WERI-Rb-1 (cell line): ENCODE measurements at regions not wholly inside any gene's neighbourhood (a gene's known extent, or its start where the extent isn't known, plus 50 kb on each side); places are given as distances from the start of the nearest gene placed in this dataset.

ENCODE experiments used
- DNase-seq: peaks from one replicate; pipeline ENCODE4 v3.0.0-alpha.2; 2020
- H3K27ac ChIP-seq: fragments of 250-450 bp; sonication (Bioruptor Pico); 2 replicates; pipeline ENCODE4 v1.5.1; 2020; ENCODE audit warnings: mild to moderate bottlenecking, moderate library complexity
- H3K27me3 ChIP-seq: fragments of 250-450 bp; sonication (Bioruptor Pico); 2 replicates; pipeline ENCODE4 v1.5.1; 2021; ENCODE audit warnings: mild to moderate bottlenecking, low read depth, moderate library complexity; ENCODE audit not compliant: insufficient read depth, severe bottlenecking
- H3K36me3 ChIP-seq: fragments of 250-450 bp; sonication (Bioruptor Pico); 2 replicates; pipeline ENCODE4 v1.5.1; 2020; ENCODE audit warnings: mild to moderate bottlenecking, moderate library complexity
- H3K4me3 ChIP-seq: 2 replicates; pipeline ENCODE4 v1.5.1; 2011; ENCODE audit warnings: low read depth, mild to moderate bottlenecking, control low read depth, low read length
- H3K9me3 ChIP-seq: fragments of 250-450 bp; sonication (Bioruptor Pico); 2 replicates; pipeline ENCODE4 v1.5.1; 2021; ENCODE audit warnings: mild to moderate bottlenecking, moderate library complexity; ENCODE audit not compliant: severe bottlenecking
- CTCF ChIP-seq: IDR thresholded peaks from 2 replicates; pipeline ENCODE4 v1.5.1; 2011; ENCODE audit warnings: low read depth, mild to moderate bottlenecking, control low read depth, inconsistent platforms, low read length

GRCh38 chr2:129456691-129457090 is 522.8 kb upstream of the RAB6C start:
- no peaks in the 10 kb centered on the region for H3K27me3 ChIP-seq
- H3K36me3 ChIP-seq = no peaks in the 10 kb centered on the region
- H3K9me3 ChIP-seq = no peaks in the 10 kb centered on the region
- no peak for DNase-seq
- H3K4me3 ChIP-seq = no peak overlapping the region
- H3K27ac ChIP-seq = no peak overlapping the region
- no peak for TF ChIP-seq CTCF

GRCh38 chr2:129457277-129457818 is 522.1 kb upstream of the RAB6C start:
- Histone ChIP-seq H3K4me3 (no peak overlapping the region), H3K27me3 (no peaks in the 10 kb centered on the region)

GRCh38 chr2:129458006-129458405 is 521.5 kb upstream of the RAB6C start:
- no peak for DNase-seq
- Histone ChIP-seq H3K9me3 (no peaks in the 10 kb centered on the region), H3K4me3 (no peak overlapping the region), H3K27me3 (no peaks in the 10 kb centered on the region), H3K27ac (no peak overlapping the region), H3K36me3 (no peaks in the 10 kb centered on the region)
- no peak for TF ChIP-seq CTCF

More at GRCh38 chr2:129457277-129457818, 522.1 kb upstream of the RAB6C start:
- no peaks in the 10 kb centered on the region for H3K36me3 ChIP-seq
- no peak for DNase-seq
- H3K9me3 ChIP-seq = no peaks in the 10 kb centered on the region
- no peak for TF ChIP-seq CTCF
- H3K27ac ChIP-seq = no peak overlapping the region

GRCh38 chr2:129458436-129458835 is 521.0 kb upstream of the RAB6C start:
- Histone ChIP-seq H3K36me3 (no peaks in the 10 kb centered on the region), H3K27me3 (no peaks in the 10 kb centered on the region), H3K27ac (no peak overlapping the region), H3K4me3 (no peak overlapping the region), H3K9me3 (no peaks in the 10 kb centered on the region)
- no peak for DNase-seq
- TF ChIP-seq CTCF = no peak

GRCh38 chr2:129459200-129459876 is 520.1 kb upstream of the RAB6C start:
- Histone ChIP-seq H3K36me3 (no peaks in the 10 kb centered on the region), H3K27me3 (no peaks in the 10 kb centered on the region), H3K9me3 (no peaks in the 10 kb centered on the region), H3K27ac (no peak overlapping the region), H3K4me3 (no peak overlapping the region)
- DNase-seq = no peak
- no peak for TF ChIP-seq CTCF

GRCh38 chr2:129459881-129460280 is 519.6 kb upstream of the RAB6C start:
- H3K9me3 ChIP-seq = no peaks in the 10 kb centered on the region
- no peaks in the 10 kb centered on the region for H3K27me3 ChIP-seq
- H3K27ac ChIP-seq = no peak overlapping the region
- H3K4me3 ChIP-seq = no peak overlapping the region
- TF ChIP-seq CTCF = no peak
- no peak for DNase-seq
- H3K36me3 ChIP-seq = no peaks in the 10 kb centered on the region
